ENCODE measurements at regions not wholly inside any gene's neighbourhood (a gene's known extent, or its start where the extent isn't known, plus 50 kb on each side); places are given as distances from the start of the nearest gene placed in this dataset.

- TF ChIP-seq CTCF (IDR thresholded peaks at IDR 0.05 in 4 of 5, conservative IDR thresholded peaks at IDR 0.05 in 1 of 5): no peak
- no peak for TF ChIP-seq POLR2A (IDR thresholded peaks at IDR 0.05)
Measured at GRCh38 chr4:177640864-177641263, 198.6 kb upstream of the AGA start.

All from gastrocnemius medialis (tissue), 4 donors.